HG03520 (cell line): ENCODE measurements at regions not wholly inside any gene's neighbourhood (a gene's known extent, or its start where the extent isn't known, plus 50 kb on each side); places are given as distances from the start of the nearest gene placed in this dataset.
"Not testable (repeated sequence)": the region's sequence is repeated elsewhere in the genome, so short reads cannot be mapped to it uniquely, and the experiment has no call there.

ENCODE experiments used
- ATAC-seq: cut with Tn5 transposase; IDR thresholded peaks from one replicate; pipeline ENCODE4 v1.9.1; 2021; ENCODE audit warnings: mild to moderate bottlenecking, moderate library complexity; ENCODE audit not compliant: unreplicated experiment

DNA sequence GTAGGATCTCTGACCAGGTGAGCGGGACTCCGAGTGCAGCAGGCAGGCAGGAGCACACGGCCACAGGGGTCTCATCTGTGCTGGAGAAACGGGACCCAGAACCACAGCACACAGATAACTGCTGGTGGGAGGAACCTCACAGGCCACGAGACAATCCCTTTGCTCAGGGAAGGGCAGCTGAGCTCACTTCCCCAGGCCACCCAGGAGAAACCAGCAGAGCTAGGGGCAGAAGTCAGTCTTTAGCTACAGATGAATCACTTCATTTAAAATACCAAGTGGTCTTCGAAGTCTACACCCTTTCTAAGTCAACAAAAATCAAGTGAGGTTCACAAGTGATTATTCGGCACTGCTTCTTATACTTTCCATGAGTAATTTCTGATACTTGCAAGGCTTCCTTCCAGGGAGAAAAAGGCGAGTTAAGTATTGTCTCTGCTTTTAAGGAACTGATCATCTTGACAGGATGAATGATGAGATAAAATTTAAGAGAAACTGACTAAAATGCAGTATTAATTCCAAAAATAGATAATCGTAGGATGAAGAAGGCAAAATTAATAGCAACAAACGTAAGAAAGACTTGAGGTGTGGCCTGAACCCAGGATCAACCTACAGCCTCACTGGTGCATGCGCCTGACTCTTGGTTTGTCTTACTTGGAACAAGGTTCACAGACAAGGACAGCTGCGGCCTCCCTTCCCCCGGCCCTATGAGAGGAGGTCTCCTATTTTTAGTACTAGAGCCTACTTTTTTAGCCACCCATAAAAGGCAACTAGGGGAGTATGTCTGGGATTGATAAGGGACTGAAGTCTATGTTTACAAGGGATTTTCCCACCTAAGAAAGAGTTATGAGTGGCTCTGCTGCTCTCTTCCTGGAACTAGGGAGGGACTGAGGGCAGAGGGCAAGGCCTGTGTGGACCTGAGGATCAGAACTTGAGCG, 233.6 kb downstream of the TTLL2 start:
- ATAC-seq, result no peak

DNA sequence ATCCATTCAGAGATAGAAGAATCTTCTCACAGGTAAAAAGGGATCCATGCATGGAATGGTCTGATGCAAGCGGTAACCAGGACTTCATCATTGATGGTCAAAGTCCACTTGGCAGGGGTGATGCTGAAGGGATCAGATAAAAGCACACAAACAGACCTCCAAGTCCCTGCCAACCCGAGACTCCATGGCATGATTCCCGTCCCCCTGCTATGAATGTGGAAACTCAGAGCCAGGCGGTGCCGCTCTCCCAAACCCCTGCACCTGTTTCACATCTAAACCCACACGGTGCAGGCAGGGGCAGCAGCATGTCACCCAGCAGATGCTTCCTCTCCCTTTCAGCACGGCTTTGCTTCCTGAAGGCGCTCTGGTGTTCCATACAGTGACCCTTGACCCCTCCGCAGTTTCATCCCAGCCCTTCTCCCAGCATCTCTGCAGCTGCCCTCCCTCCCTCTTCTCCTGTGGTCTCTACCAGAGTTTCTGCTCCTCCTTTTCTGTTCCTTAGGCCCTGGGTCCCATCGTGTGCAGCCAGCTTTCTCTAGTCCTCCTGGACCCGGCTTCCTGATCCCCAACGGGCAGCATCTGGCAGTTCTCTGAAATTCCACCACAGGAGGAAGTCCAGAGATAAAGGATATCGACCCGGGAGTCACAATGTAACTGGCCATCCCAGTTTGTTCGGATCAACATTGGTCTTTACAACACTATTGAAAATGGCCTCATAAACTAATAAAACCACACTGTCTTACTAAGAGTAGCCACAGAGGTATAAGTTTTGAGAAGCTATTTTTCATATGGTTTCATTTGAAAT, 235.0 kb downstream of the TTLL2 start:
- no peak for ATAC-seq

DNA sequence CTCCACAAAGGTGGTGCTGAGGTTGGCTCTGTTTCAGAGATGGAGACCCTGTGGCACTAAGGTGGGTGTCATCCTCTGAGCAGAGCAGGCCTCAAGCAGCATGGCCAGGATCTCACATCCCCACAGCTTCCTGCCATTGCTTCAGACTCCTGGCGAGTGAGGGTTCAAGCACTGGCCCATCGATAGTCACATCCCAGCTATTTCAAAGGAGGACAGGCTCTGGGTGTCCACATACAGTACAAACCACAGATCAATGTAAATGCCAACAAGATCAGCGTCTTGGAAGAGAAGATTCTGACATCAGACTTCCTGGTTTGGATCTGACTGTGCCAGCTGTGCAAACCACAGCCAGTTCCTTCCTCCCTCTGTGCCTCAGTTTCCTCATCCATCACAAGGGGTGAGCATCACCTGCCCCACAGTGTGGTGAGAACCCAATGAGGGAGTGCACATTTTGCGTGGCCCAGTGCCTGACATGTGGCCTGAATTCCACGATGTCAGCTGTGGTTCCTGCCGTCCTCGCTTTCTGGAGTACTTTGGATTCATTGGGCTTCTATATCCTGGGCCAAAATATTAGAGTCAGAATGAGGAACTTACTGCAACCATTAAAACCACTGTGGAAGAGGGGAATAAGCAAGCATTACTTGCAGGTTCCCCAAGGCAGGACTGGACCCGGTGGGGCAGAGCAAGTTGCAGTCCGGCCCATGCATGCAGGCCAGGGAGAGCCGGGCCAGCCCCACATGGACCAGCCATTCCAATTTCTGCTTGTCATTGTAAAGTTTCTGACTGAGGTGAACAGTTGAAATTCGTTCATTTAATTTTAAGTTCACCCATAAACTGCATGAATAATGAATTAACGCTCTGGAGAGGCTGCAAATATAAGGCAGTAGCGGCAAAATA, 236.0 kb downstream of the TTLL2 start:
- no peak for ATAC-seq

DNA sequence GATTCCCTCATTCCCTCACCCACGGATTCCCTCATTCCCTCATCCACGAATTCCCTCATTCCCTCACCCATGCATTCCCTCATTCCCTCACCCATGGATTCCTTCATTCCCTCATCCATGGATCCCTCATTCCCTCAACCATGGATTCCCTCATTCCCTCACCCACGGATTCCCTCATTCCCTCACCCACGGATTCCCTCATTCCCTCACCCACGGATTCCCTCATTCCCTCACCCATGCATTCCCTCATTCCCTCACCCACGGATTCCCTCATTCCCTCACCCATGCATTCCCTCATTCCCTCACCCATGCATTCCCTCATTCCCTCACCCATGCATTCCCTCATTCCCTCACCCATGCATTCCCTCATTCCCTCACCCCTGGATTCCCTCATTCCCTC, 238.0 kb downstream of the TTLL2 start:
- not testable (repeated sequence) for ATAC-seq

DNA sequence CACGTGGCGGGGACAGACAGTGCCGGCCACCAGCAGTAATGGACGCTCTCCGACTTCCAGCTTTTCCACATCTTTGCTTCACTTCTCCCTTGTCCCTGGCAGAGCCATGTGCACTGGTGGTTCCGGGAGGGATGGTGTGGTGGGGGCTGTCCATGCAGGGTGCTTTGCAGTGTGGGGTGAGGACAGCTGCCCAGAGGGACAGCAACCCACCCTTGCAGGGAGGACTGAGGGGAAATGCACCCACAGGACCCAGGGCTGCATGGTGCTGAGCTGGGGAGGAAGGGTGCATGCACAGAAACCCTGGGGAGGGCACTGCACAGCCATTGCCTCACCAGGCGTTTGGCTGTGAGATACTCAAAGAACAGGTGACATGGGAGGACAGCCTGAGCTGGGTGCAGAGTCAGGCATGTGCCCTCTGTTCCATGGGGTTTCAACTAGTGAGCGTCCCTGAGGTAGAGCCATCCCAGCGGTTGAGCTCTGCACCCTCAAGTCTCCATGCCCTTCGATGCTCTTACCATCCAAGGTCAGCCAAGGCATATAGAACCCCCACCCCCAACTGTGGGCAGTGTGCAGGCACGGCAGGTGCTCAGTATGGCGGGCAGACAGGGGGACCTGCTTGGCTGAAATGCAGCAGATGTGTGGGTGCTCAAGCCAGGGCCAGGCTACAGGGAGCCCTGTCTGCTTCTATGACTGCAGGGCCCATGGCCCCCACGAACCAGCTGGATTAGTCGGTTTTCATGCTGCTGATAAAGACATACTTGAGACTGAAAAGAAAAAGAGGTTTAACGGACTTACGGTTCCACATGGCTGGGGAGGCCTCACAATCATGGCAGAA, 239.7 kb downstream of the TTLL2 start:
- no peak for ATAC-seq

DNA sequence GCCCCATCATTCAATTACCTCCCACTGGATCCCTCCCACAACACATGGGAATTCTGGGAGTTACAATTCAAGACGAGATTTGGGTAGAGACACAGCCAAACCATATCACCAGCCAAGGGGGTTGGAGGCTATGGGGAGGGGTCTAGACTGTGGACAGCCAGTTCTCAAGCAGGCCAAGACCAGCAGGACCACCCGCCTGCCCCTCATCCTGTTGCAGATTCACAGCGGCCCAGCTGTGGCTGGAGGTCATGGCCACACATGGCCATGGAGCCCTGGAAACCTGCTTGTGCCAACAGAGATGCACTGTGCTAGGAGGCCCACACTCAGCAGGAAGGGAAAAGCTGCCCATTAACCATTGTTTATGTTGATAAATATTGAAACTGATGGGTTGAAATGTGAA, 240.5 kb downstream of the TTLL2 start:
- no peak for ATAC-seq

DNA sequence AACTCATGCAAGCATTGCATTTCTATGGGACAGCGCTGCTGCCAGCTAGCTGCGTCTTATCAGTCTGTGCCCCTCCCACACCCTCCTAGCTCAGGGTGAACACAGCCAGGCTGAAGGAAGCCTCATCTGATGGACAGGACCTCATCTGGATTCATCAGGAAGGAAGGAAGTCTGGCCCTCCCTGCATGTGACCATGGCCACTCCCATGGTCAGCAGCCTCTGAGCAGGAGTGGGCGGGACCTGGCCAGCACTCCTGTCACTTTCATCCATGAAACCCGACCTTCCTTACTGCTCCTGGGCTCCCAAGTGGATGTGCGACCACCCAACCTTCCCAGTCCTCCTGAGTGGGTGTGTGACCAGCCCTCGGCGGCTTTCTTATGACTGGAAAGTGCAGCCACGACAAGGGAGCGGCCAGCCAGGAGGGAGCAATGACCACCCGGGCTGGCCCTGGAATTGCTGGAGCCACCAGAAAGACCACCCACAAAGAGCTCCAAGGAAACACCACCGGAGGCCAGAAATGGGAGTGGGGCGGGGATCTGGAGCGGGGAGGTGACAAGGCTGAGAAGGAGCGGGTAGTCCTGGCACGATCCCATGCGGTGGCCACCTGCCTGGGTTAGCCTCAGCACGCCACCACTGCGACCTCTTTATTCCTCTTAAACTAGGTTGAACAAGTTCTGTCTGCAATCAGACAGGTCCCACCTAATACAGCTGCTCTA, 241.2 kb downstream of the TTLL2 start:
- ATAC-seq, result no peak

DNA sequence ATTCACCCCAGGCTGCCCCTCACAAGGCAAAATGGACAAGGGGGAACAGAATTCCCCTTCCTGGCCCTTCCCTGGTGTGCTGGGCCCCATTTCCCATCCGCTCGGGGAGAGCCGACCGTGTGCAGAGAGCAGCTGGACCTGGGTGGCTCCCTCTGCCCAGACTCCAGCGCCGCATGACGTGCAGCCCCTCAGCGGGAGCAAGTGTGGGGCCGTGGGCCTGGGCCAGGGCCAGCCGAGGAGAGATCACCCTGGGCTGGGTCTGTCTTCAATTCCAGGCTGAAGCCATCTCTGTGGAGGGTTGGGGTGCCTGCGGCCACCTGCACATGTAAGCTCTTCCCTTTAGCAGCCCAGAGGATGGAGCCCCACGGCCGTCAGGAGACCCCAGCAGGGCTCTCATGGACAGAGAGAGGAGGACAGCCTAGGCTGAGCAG, 241.8 kb downstream of the TTLL2 start:
- no peak for ATAC-seq

DNA sequence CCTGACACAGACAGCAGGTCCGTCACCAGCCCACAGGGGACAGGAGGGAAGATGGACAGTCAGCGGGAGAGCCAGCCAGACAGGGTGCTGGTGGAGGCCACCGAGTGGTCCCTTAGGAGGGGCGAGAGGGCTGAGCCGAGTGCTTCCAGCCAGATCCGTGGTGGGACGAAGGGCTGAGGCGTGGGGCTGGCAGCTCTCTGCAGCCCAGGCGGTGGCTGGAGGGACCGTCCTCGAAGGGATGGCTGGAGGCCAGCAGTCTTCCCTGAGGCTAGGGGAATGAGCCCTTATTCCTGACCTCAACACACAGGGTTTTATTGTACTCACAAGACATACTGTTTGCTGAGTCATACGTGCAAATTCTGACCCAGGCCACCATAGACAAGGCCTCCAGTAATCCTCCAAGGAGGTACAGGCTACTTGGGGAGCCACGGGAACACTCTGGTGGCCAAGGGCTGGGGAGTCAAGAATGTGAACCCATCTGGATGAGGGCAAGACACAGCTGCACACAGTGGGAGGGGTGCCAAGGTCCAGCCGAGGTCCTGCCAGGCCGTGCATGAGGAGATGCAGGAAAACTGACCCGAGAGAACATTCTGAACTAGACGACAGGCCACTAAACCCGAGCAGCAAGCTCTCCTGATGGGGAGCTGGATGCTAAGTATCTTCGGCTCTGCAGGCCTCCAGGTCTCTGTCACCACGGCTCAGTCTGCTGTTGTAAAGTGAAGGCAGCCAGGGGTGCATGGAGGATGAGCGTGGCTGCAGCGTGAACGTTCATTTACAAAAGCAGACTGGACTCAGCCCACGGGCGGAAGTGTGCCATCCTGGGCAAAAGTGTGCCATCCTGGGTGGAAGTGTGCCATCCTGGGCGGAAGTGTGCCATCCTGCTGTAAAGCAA, 242.5 kb downstream of the TTLL2 start:
- no peak for ATAC-seq

DNA sequence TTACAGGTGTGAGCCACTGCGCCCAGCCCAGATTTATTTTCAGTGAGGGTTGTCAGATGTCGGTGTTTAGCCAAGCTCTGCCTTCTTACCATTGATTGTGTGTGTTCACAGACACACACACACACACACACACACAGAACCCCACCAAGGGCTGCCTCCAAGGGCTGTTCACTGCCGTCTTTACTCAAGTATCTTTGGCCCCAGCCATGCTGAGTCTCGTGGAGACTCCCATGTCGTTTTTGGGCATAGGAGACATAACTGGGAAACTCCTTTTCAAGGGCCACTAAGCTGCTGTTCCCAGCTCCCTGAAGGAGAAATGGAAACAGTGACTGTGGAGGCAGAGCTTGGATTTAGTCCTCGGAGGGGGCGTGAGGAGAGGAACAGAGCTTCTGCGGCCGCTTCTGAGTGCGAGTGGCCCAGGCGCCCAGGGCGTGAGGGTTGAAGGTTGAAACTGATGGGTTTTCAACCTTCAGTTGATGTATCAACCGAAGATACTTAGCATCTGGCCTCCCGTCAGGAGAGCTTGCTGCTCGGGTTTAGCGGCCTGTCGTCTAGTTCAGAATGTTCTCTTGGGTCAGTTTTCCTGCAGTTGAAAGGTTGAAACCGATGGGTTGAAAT, 243.6 kb downstream of the TTLL2 start:
- ATAC-seq, result no peak

DNA sequence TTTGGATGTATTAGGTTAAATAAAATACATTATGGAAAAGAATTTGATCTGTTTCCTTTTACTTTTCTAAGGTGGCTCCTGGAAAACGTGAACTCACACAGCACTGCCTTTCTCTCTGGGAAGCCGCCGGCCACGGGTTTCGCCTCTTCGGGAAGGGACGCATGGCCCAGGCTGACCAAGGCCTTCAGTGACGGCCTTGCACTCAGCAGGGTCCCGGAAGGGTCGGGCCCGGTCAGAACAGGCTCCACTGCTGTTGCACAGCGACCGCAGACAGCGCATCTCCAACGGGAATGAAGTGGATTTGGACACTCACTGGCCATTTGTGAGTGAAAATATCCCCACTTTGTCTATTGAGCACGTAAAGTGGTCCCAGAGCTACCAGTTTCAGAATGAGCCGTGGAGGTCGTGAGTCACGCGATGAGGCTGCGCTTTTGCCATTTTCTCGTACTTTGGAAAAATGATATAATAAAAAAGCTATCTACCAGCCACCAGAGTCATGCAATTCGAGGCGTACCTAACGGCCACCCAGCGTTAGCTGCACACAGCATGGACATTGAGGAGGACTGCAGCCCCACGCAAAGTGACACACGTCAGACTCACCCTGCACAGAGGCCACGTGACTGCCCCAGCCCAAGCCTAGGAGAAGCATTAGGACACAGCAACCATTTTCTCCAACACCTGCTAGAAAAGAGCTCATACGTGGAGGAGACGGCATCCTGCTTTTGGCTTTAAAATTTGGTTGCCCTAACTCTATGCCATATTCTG, 244.3 kb downstream of the TTLL2 start:
- ATAC-seq, result no peak

DNA sequence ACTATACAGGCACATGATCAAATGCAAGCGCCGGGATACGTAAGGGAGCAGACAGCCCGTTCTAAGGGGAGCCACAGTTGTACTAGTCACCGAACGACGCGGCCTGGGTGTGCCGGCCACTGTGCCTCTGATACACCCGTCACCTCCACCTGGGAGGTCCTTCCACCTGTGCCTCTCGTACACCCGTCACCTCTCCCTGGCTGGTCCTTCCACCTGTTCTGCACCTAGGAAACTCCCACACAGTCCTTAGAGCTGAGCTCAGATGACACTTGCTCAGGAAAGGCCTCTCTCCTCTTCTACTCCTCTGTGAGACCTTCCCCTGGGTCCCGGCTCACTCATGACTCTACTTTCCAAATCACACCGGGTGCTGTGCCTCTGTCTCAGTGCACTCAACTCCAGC, 245.0 kb downstream of the TTLL2 start:
- no peak for ATAC-seq

DNA sequence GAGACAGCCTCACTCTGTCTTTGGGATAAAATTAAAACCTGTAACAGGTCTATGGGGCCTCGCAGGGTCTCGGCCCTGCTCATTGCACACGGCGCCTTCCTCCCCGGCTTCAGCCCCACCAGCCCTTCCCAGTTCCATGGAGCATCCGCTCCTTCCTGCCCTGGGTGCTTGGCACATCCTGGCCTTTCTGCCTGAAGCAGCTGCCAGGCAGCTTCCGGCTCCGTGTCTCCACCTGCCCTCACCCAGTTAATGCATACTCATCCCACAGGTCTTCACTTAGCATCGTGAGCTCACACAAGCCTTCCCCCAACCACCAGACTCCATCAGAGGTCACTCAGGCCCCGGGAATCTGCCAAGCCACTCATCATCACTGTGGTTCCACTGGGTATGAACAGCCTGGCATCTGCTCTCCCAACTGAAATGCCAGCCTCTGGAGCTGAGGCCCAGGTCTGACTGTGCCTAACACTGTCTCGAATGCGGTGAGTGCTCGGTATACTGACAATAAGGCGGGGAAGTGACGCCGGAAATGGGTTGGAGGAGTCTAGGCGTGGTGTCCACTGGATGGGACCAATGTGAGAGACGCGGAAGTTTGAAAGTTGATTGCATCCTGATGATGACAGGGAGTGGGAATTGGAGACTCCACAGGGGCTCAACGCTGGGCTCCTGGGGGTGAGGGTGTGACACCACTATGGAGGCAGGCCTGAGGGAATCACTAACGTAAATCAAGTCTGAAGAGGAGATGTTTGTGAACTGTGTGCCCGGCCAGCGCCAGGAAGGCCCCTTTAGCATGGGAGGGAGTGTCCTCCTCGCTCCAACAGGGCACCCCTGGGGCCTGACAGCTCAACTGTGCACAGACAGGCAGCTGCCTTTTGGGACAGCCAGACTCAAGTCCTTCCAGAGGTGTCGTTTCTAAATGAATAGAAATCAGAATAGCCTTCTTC, 245.8 kb downstream of the TTLL2 start:
- no peak for ATAC-seq

DNA sequence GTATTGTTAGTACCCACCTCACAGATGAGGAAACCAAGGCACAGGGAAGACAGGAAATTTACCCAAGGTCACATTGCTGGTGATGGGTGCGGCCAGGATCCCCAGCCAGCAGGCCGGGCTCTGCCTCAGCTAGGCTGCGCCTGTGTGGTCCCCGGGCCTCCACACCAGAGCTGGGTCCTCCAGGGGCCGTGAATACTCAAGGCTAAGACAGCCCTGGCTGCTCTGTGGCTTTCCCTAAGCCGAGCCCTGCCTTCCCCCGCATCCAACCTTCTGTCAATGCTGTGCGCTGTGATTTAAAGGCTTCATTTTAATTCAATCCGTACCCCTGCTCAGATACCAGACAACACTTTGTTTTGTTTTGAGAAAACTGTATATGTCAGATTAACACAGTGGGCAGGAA, 246.7 kb downstream of the TTLL2 start:
- no peak for ATAC-seq

DNA sequence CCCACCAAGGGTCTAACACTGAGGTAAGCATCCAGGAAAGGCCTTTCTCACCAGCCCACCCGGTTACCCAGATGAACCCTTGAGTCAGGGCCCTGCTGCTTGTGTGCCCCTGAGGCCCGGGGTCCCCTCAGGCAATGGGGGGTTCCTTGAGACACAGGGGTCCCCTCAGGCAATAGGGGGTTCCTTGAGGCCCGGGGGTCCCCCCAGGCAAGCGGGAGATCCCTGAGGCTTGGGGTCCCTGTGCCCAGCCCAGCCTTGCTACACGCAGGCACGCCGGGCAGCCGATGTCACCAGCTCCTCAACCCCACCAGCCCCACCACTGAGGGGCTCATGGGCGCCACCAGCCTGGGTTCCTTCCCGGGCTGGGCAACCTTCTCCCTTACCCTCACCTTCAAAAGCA, 247.2 kb downstream of the TTLL2 start:
- no peak for ATAC-seq

DNA sequence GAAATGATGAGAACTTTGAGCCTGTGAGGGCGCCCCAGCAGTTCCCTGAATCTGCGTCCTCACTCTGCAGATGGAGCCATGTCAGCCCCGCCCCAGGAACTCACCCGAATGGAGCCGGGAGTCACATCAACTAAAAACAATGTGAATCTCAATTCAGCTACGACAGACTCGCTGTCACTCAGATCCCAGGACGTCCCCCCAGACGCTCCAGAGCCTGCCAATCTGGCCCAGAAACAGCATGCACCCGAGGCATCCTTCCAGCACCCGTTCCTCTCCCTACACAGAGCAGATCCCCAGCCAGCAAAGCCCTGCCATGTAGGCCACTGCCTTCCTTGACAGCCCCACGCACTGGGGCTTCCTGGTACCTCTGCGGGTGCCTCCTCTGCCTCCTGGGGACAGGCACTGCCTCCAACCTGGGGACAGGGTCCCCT, 248.0 kb downstream of the TTLL2 start:
- no peak for ATAC-seq
